ENCODE measurements at regions not wholly inside any gene's neighbourhood (a gene's known extent, or its start where the extent isn't known, plus 50 kb on each side); places are given as distances from the start of the nearest gene placed in this dataset.

GRCh38 chr12:102708108-102708507 is 208.9 kb downstream of the PAH start:
- H3K4me3 Mint-ChIP-seq, result no peak overlapping the region
- no peak for TF ChIP-seq CTCF (IDR thresholded peaks at IDR 0.05)
- no peak overlapping the region for H3K27ac Mint-ChIP-seq
- no peaks in the 10 kb centered on the region for H3K4me1 Mint-ChIP-seq
- H3K36me3 Mint-ChIP-seq (ENCODE audit: low read depth), result no peaks in the 10 kb centered on the region
- intact Hi-C loops (cut with micrococcal nuclease), result no loop called here
- no peak for ATAC-seq (ENCODE audit: low read depth)
- no peaks in the 10 kb centered on the region for H3K9me3 Mint-ChIP-seq
- DNase-seq, result no peak
- ChIA-PET CTCF (interaction anchor here (1.3 kb wide), 1 partner anchor 768 kb away, joined by 4 read pairs; no protein-coding TSS in a partner anchor), POLR2A (no interaction called here)
- H3K27me3 Mint-ChIP-seq, result peaks cover 3% of the 10 kb centered on the region

- Mint-ChIP-seq H3K36me3 (ENCODE audit: low read depth) (no peaks in the 10 kb centered on the region), H3K27me3 (peaks cover 11% of the 10 kb centered on the region), H3K27ac (no peak overlapping the region), H3K9me3 (no peaks in the 10 kb centered on the region), H3K4me3 (no peak overlapping the region), H3K4me1 (no peaks in the 10 kb centered on the region)
- TF ChIP-seq CTCF (IDR thresholded peaks at IDR 0.05), result no peak
- intact Hi-C loops (cut with micrococcal nuclease), result loop anchor here (1.0 to 5.0 kb wide), 7 partner anchors 67 to 929 kb away; no protein-coding TSS in a partner anchor
- DNase-seq, result no peak
- ChIA-PET POLR2A (no interaction called here), CTCF (interaction anchor here (0.6 to 3.4 kb wide), 15 partner anchors 9 to 929 kb away, joined by 3 to 45 read pairs (median 3); no protein-coding TSS in a partner anchor)
- ATAC-seq (ENCODE audit: low read depth), result peak; percentile 45
Observed at GRCh38 chr12:102702447-102703114, 214.5 kb downstream of the PAH start.

GRCh38 chr12:102696045-102696444 is 215.7 kb upstream of the IGF1 start:
- intact Hi-C loops (cut with micrococcal nuclease), result no loop called here
- DNase-seq (no peak), ATAC-seq (ENCODE audit: low read depth) (no peak)
- Mint-ChIP-seq H3K27ac (no peak overlapping the region), H3K4me1 (no peaks in the 10 kb centered on the region), H3K27me3 (peaks cover 29% of the 10 kb centered on the region), H3K36me3 (ENCODE audit: low read depth) (no peaks in the 10 kb centered on the region), H3K9me3 (peaks cover 3% of the 10 kb centered on the region), H3K4me3 (no peak overlapping the region)
- POLR2A ChIA-PET, result no interaction called here
- CTCF ChIA-PET, result no interaction called here
- TF ChIP-seq CTCF (IDR thresholded peaks at IDR 0.05), result no peak

GRCh38 chr12:102694903-102695302 is 214.5 kb upstream of the IGF1 start:
- Mint-ChIP-seq H3K36me3 (ENCODE audit: low read depth) (no peaks in the 10 kb centered on the region), H3K4me3 (no peak overlapping the region), H3K4me1 (no peaks in the 10 kb centered on the region), H3K27ac (no peak overlapping the region), H3K27me3 (peaks cover 30% of the 10 kb centered on the region), H3K9me3 (peaks cover 3% of the 10 kb centered on the region)
- intact Hi-C loops (cut with micrococcal nuclease), result no loop called here
- DNase-seq (no peak), ATAC-seq (ENCODE audit: low read depth) (no peak)
- no peak for TF ChIP-seq CTCF (IDR thresholded peaks at IDR 0.05)
- ChIA-PET POLR2A (no interaction called here), CTCF (no interaction called here)

GRCh38 chr12:102691773-102692555 is 211.6 kb upstream of the IGF1 start:
- Mint-ChIP-seq H3K36me3 (ENCODE audit: low read depth) (no peaks in the 10 kb centered on the region), H3K9me3 (peaks cover 3% of the 10 kb centered on the region), H3K27ac (no peak overlapping the region), H3K4me1 (no peaks in the 10 kb centered on the region), H3K4me3 (no peak overlapping the region), H3K27me3 (peaks cover 34% of the 10 kb centered on the region)
- ChIA-PET CTCF (no interaction called here), POLR2A (no interaction called here)
- TF ChIP-seq CTCF (IDR thresholded peaks at IDR 0.05), result no peak
- intact Hi-C loops (cut with micrococcal nuclease), result no loop called here
- no peak for ATAC-seq (ENCODE audit: low read depth)
- no peak for DNase-seq
